ENCODE measurements at regions not wholly inside any gene's neighbourhood (a gene's known extent, or its start where the extent isn't known, plus 50 kb on each side); places are given as distances from the start of the nearest gene placed in this dataset.
"Not testable (repeated sequence)": the region's sequence is repeated elsewhere in the genome, so short reads cannot be mapped to it uniquely, and the experiment has no call there.

DNA sequence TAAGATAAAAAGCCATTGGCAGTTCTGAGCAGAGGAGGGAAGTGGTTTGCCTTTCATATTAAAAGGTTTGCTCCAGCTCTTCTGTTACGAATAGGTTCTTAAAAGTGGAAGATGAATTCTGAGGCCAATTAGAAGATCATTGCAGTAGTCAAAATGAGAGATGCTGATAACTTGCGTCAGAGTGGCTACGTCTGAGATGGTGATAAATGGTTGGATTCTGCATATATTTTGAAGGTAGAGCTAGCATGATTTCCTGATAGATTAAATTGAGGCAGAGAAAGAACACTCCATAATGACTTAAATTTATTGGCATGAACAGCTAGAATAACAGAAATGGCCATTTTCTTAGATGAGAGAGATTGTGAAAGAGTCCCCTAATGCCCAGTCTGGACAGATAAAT is 652.6 kb downstream of the DACH1 start:
- DNase-seq (ENCODE audit: low read depth), result no peak

DNA sequence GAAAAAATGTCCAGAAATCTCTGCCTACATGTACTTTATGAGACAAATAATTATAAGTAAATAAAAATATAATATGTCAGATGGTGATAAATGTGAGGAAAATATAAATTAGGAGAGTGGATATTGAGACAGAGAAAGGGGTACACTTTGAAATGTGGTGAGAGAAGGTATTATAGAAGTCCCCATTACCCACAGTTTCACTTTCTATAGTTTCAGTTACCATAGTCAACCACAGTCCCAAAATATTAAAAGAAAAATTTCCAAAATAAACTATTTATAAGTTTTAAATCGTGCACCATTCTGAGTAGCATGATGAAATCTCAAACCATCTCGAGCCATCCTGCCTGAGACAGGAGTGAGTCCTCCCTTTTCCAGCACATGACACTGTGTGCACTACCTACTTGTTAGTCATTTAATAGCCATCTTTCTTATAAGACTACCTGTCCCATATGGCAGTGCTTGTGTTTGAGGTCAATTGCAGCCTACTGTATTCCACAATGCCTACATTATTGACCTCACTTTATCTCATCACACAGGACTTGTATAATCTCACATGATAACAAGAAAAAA is 653.7 kb downstream of the DACH1 start:
- DNase-seq (ENCODE audit: low read depth), result no peak

- no peak for DNase-seq (ENCODE audit: low read depth)
These were observed 656.1 kb downstream of the DACH1 start for GRCh38 chr13:71210861-71211260.

GRCh38 chr13:71209217-71209616 is 657.8 kb downstream of the DACH1 start:
- DNase-seq (ENCODE audit: low read depth), result no peak

GRCh38 chr13:71184583-71184982 is 682.4 kb downstream of the DACH1 start:
- DNase-seq (ENCODE audit: low read depth), result not testable (repeated sequence)

DNA sequence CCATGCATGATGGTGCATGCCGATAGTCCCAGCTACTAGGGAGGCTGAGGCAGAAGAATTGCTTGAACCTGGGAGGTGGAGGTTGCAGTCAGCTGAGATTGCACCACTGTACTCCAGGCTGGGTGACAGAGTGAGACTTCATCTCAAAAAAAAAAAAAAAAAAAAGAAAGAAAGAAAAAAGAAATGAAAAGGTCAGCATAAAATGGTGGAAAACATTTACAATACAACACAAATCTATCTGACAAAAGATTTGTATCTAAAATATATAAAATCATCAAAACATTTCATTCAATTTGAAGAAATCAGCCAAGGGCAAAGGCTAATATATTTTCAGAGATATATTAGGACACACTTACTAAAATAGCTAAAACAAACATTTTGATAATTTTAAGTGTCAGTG is 683.7 kb downstream of the DACH1 start:
- DNase-seq (ENCODE audit: low read depth), result not testable (repeated sequence)

DNA sequence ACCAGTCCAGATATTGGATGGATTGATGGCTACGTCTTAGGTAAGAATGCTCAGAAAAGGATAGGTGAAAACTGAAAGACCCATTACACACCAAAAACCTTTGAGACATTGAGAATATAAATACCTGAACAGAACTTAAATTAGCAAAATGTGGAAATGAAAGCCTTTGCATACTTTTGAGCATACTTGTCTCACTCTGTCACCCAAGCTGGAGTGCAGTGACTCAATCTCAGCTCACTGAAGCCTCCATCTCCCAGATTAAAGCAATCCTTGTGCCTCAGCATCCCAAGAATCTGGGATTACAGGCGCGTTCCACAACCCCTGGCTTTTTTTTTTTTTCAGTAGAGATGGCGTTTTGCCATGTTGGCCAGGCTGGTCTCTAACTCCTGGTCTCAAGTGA is 695.3 kb downstream of the DACH1 start:
- no peak for DNase-seq (ENCODE audit: low read depth)

- DNase-seq (ENCODE audit: low read depth), result no peak
These were observed 697.8 kb downstream of the DACH1 start for GRCh38 chr13:71169180-71169579.

DNA sequence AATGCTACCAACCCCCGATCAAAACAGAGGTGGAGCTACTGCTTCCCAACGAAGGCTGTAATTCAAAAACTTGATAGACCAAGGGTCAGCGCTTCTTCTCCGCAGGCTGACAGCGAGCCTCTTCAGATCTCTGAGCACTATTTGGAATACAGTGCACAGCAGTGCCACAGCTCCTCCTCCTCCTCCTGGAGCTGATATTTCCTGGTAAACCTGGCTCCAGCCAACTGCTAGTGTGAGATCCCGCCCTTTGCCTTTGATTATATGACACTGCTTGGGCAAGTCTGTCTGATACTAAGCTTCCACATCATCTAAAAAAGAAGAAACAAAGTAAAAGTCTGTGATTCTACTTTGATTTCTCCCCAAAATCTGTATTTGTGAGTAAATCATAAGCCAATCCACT is 710.5 kb downstream of the DACH1 start:
- no peak for DNase-seq (ENCODE audit: low read depth)

DNA sequence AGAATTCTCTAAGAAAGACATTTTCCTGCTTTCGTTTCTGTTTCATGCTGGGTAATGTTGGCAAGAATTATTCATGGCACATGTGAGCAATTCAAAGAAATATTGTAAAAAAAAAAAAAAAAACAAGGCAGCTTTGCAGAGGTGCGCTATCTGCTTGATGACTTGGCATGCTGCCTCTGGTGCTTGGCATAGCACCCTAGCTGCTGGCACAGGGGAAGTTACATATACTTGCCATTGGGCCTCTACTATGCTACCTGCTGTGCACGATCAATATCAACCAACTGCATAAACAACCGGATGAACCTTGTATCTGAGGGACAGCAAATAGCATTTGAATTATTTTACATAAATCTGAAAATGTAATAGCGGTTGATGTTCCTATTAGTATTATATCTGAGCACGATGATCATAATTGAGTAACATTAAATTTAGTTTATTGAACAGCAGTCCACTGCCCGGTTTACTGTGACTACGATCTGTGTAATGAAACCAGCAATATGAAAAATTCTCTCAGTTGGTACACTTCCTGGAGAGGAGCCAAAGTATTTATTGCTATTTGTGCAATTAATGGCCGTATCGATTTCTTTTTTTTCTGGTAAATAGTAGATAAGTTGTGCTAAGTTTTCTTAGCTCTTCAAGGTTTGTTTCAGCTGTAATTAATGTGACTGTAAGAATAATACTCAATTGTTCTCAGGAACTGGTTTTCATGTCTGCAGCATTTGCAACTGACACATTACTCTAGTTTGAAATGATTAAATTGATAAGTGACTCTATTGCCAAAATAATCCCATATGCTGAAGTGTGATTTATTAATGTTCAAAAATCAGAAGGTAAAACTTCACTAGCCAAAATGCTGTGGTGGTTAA is 717.3 kb downstream of the DACH1 start:
- DNase-seq (ENCODE audit: low read depth), result no peak

- DNase-seq (ENCODE audit: low read depth), result no peak
These were observed 718.0 kb downstream of the DACH1 start for GRCh38 chr13:71149046-71149445.

DNA sequence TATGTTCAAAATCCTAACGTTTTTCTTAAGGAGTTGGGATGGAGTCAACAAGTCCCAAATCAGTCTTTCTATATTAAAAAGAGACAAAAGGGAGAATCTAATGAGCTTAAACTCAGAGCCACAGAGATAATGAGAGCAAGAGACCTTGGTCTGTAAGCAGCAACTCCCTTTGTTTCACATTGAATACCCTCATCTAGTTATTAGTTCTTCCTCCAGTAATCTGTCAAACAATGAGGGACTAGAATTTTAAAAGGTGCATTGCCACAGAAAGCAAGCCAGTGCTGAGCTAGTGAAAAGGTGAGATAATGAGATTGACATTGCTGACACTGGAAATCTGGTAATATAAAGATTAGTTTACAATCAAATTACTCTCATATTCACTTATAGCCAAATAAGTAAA is 718.6 kb downstream of the DACH1 start:
- DNase-seq (ENCODE audit: low read depth), result no peak

- no peak for DNase-seq (ENCODE audit: low read depth)
These were observed 722.1 kb downstream of the DACH1 start for GRCh38 chr13:71144883-71145282.

DNA sequence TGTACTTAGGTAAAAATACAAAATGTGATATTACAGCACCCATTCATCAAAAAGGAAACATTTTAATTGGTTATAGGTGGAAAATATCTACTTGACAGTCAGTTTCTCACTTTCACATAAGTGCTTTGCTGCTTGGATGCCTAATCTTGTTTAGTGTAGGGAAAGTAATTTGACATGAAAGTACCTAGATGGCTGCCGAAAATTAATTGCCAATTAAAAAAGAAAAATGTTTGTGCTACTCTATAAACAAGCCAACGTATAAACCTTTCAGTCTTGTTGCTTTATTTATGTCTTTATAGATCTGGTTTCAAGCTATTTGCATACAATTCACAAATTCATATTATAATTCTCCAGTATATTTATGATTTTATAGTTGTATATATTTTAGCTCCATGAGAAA is 729.9 kb downstream of the DACH1 start:
- DNase-seq (ENCODE audit: low read depth), result no peak

DNA sequence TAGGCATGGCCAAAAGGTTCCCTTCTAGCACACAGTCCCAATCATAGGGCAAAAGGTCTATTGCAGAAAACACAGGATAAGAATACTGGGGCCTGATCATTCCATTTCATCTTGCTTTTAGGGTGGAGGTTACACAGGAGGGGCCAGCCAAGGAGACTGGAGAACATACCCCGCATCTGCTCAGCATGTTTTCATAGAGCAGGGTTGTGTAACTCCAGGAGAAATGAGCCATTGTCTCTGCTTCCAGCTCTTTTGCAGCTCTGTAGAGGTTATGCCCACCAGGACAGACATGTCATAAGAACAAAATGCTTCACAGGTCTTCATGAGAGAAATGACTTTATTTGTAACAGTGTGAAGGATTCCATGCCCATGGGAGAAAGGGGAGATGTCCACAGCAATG is 742.8 kb downstream of the DACH1 start:
- no peak for DNase-seq (ENCODE audit: low read depth)

GRCh38 chr13:71118779-71119364 is 748.1 kb downstream of the DACH1 start:
- no peak for DNase-seq (ENCODE audit: low read depth)

- no peak for DNase-seq (ENCODE audit: low read depth)
These were observed 749.1 kb downstream of the DACH1 start for GRCh38 chr13:71117920-71118319.

DNA sequence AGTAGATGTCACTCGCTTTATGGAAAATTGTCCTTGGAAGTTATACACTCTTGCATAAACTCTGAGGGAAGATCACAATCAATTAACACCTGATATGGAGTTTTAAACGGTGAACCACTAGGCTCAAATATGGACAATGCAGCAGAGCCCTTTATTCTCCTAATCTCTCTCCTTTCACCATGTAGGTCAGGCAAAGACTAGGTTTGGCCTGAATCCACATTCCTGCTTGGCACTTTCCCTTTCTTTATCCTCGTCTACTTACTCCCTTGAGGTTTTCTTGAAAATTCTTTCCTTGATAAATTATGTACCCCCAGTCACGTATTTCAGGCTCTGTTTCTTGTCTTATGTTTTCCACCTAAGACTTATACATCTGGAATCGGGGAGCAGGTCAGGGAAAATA is 751.7 kb downstream of the DACH1 start:
- DNase-seq (ENCODE audit: low read depth), result no peak

- DNase-seq (ENCODE audit: low read depth), result no peak
These were observed 770.6 kb downstream of the DACH1 start for GRCh38 chr13:71096421-71096820.

GRCh38 chr13:71090990-71091389 is 776.0 kb downstream of the DACH1 start:
- no peak for DNase-seq (ENCODE audit: low read depth)

- no peak for DNase-seq (ENCODE audit: low read depth)
These were observed 777.9 kb downstream of the DACH1 start for GRCh38 chr13:71089056-71089455.

- no peak for DNase-seq (ENCODE audit: low read depth)
These were observed 779.6 kb downstream of the DACH1 start for GRCh38 chr13:71087432-71087831.

- no peak for DNase-seq (ENCODE audit: low read depth)
These were observed 780.0 kb downstream of the DACH1 start for GRCh38 chr13:71087006-71087405.

All from activated T-cell treated with anti-CD3 and anti-CD28 coated beads for 24 hours (primary cell).